Tibial nerve (tissue), 3 donors: ENCODE measurements at regions not wholly inside any gene's neighbourhood (a gene's known extent, or its start where the extent isn't known, plus 50 kb on each side); places are given as distances from the start of the nearest gene placed in this dataset.

Experiments used
- EP300 ChIP-seq, 2 donors: sonication (generic); formaldehyde crosslinking; IDR thresholded peaks; one replicate each; pipeline ENCODE4 v1.6.1; 2017; ENCODE audit warnings: antibody characterized with exemption in 2 of 2, mild to moderate bottlenecking in 1 of 2
- POLR2A ChIP-seq, 2 donors: fragments of 450-650 bp; IDR thresholded peaks; one replicate each; pipeline ENCODE4 v1.6.1; 2017; ENCODE audit warnings: antibody characterized with exemption in 2 of 2, mild to moderate bottlenecking in 2 of 2, moderate library complexity in 2 of 2

DNA sequence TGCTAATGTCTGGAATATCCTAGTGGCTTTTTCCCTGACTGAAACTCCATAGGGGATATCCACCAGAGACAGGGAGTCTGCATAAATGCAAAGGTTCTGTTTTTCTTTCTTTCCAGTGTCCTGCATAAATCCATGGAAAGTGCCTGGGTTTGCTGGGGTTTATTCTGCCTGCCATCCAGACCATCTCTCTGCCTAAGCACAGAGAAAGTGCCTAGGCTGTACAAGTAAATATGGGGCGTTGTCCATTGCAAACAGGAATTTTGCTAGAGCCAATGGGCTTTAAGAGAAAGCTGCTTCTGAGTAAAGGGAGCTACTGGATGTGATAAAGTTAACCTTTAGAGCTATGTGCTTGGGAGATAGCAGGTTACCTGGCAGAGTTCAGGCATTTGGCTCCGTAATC, 407.5 kb downstream of the AGTPBP1 start:
- TF ChIP-seq EP300 (IDR thresholded peaks at IDR 0.05) (no peak), POLR2A (IDR thresholded peaks at IDR 0.05) (no peak)
